Astrocyte of the cerebellum (primary cell): ENCODE measurements at regions not wholly inside any gene's neighbourhood (a gene's known extent, or its start where the extent isn't known, plus 50 kb on each side); places are given as distances from the start of the nearest gene placed in this dataset.

Experiments used
- DNase-seq: peaks from one replicate; pipeline ENCODE4 v3.0.0-alpha.2; 2011; ENCODE audit warnings: low read depth
- H3K4me3 ChIP-seq: 2 replicates; pipeline ENCODE4 v1.5.1; 2011; ENCODE audit warnings: mild to moderate bottlenecking, low read depth, low read length, moderate library complexity
- in situ Hi-C: cut with HindIII; loops from 2 replicates; pipeline ENCODE4 v1.10.0; 2017; ENCODE audit warnings: low sequenced_read_pairs
- TF ChIP-seq, protein P1 (sequence below): IDR thresholded peaks from 2 replicates; pipeline ENCODE4 v1.5.1; 2012; ENCODE audit warnings: low read length, low read depth, moderate library complexity, mild to moderate bottlenecking; ENCODE audit errors: missing control alignments

DNA sequence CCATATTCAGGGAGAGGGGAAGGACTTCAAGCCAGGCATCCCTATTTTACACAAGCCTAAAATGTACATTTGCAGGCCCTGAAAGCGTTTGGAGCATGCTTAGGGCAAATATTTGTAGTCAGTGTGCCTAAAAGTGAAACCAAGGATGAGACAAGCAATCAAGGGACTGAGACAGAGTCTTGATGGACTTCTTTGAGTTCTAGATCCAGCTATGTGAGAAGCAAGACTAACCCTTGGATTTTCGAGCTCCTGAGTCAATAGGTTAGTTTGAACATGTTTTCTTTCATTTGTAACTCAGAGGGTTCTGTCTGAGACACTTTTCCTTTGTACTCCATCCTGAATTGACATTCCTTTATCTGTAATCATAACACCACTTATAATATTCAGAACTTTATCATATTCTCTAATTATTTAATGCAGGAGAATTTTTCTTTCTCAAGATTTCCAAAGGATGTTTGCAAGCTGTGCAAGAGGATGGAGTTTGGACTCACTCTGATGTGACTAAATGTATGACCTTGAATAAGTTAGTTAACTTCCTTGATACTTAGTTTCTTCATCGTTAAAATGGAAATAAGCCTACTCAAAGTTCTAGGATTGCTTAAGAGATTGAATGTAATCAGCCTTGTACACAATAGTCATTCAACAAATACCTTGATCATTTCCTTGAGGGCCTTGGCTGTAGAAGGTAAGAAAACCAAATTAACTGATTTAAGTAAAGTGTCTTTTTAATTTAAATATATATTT is 1237.8 kb upstream of the ZEB2 start:
- in situ Hi-C loops: loop anchor here (25.0 kb wide), 1 partner anchor 1245 kb away; the partner anchor contains the start of gene ZEB2

DNA sequence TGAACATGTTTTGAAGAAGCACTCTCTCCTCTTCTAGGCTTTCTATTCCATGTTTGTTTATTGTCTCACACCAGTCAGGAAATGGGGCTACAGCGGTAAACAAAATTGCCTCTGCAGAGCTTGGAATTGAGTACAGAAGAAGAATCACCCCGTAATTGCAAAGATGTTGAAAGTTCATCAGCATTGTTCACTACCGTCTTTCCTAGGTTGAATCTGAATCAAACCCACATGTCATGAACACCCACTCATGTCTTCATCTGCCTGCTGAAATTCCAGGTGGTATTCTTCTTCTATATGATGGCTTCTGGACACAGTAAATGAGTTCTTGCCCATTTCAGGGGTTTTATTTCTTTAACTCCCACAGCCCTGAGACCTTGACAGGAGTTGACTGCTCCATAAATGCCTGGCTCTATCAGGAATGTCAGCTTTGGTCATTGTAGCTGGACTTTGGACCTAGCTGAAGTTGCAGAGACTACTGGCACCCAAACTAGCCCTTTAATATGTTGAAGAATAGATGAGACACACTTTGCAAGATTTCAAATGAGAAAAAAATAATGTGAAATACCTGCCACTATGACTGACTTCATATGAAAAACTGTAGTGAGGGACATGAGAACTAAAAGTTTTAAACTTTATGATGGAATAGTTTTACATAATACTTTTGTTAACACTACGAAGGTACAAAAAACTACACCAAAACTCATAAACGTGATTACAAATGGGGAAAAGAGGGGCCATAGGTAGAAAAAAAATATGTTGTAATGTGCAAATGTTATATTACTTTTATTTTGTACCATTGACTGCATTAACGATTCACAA is 1235.3 kb upstream of the ZEB2 start:
- DNase-seq: no peak
- TF ChIP-seq, protein P1, sequence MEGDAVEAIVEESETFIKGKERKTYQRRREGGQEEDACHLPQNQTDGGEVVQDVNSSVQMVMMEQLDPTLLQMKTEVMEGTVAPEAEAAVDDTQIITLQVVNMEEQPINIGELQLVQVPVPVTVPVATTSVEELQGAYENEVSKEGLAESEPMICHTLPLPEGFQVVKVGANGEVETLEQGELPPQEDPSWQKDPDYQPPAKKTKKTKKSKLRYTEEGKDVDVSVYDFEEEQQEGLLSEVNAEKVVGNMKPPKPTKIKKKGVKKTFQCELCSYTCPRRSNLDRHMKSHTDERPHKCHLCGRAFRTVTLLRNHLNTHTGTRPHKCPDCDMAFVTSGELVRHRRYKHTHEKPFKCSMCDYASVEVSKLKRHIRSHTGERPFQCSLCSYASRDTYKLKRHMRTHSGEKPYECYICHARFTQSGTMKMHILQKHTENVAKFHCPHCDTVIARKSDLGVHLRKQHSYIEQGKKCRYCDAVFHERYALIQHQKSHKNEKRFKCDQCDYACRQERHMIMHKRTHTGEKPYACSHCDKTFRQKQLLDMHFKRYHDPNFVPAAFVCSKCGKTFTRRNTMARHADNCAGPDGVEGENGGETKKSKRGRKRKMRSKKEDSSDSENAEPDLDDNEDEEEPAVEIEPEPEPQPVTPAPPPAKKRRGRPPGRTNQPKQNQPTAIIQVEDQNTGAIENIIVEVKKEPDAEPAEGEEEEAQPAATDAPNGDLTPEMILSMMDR: no peak
- H3K4me3 ChIP-seq: no peak overlapping the region
- in situ Hi-C loops: loop anchor here (25.0 kb wide), 1 partner anchor 1243 kb away; the partner anchor contains the start of gene ZEB2

More for the DNA sequence above, 1237.8 kb upstream of the ZEB2 start:
- H3K4me3 ChIP-seq: no peak overlapping the region
- TF ChIP-seq, protein P1: no peak
- no peak for DNase-seq

DNA sequence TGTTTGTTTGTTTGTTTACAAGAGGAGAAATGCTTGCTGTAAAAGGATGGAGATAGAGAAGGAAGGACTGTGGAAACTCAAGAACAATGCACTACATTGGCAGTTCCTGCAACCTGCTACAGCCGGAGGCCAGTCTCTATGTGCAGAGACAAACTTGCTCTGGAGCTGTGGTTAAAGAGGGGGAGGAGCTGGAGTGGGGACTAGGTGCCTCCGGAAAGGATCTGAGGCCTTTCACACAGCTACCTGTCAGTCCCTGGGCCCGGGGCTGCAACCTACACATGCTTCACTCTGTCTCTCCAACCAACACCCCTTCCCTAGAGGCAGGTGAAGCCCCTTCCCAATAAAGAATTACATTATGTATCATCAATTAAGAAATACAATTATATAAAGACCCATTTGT is 1234.0 kb upstream of the ZEB2 start:
- TF ChIP-seq, protein P1: no peak
- H3K4me3 ChIP-seq: no peak overlapping the region
- in situ Hi-C loops: loop anchor here (25.0 kb wide), 1 partner anchor 1242 kb away; the partner anchor contains the start of gene ZEB2
- DNase-seq: no peak

DNA sequence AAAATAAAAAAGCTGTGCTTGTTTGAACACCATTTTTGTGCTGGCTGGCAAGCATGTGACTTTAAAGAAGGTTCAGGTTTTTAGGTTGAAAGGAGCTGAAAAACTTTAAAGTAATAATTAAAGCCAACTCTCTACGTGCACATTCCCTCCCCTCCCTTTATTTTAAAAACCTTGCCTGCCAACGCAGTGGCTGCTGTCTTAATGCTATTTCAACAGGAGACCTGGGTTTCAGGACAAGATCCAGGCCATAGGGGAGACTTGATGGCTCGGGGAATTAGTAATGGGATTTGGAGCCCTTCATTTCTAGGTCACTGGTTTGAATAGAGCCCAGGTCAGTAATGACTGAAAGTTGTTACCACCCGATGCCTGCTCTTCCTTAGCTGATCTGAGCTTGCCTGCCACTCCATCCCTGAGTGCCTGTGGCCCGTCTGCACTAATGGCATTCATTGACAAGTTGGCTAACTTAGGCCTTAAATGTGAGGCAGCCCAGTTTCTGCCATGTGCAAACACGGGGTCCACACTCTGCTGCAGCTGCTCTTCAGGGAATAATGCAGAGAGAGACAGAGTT is 1233.2 kb upstream of the ZEB2 start:
- no peak overlapping the region for H3K4me3 ChIP-seq
- in situ Hi-C loops: loop anchor here (25.0 kb wide), 1 partner anchor 1241 kb away; the partner anchor contains the start of gene ZEB2
- TF ChIP-seq, protein P1: no peak
- DNase-seq: no peak

DNA sequence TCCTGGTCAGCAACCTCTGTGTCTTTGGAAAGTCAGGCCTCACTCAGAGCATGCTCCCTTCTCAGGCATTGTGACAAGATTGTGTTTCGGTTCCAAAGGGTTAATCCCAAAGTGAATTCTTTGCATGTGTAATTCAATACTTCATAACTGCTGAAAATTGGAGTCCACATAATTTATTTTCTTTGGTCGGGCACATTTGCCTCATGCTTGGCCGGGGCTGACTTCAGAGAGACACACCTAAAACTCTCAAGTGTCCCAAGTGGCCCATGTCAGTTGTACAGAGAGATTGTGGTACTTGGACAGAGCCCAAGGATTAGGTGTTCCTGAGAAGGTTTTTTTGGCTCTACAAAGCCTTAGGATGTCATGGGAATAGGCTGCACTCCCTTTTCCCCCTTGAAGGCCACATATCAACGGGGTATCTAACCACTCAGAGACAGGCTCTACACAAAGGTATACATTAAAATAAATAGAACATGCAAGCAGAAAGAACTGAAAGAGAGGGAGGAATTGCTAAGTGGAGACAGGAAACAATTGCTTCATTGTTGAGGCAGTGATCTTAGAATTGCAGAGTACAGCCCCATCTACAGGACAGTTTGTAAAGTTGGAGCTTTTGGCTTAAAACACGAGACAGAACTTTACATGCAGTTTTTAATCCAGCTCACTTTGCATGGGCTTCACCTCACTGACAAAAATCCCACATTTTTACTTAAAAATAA is 1232.3 kb upstream of the ZEB2 start:
- in situ Hi-C loops: loop anchor here (25.0 kb wide), 1 partner anchor 1240 kb away; the partner anchor contains the start of gene ZEB2
- TF ChIP-seq, protein P1: peak; percentile 67
- DNase-seq: peak; percentile 88
- H3K4me3 ChIP-seq: no peak overlapping the region
